Mesenchymal stem cell (in vitro differentiated cells and primary cell): ENCODE measurements at regions not wholly inside any gene's neighbourhood (a gene's known extent, or its start where the extent isn't known, plus 50 kb on each side); places are given as distances from the start of the nearest gene placed in this dataset.

Source experiments
- DNase-seq: peaks from one replicate; pipeline ENCODE4 v3.0.0-alpha.2; 2013
- H2AFZ ChIP-seq: one replicate; pipeline ENCODE4 v1.6.1; 2013; ENCODE audit warnings: low read depth, mild to moderate bottlenecking, control low read depth, inconsistent platforms, low read length, moderate library complexity
- H2AK5ac ChIP-seq: 2 replicates; pipeline ENCODE4 v1.6.1; 2013; ENCODE audit warnings: low read length, moderate library complexity, mild to moderate bottlenecking, inconsistent platforms; ENCODE audit not compliant: severe bottlenecking
- H2BK120ac ChIP-seq: one replicate; pipeline ENCODE4 v1.6.1; 2013; ENCODE audit warnings: low read depth, mild to moderate bottlenecking, inconsistent platforms, low read length, moderate library complexity
- H2BK12ac ChIP-seq, 2 experiments: one replicate each; pipeline ENCODE4 v1.6.1; 2013; ENCODE audit warnings: inconsistent platforms in 2 of 2, low read length in 2 of 2, mild to moderate bottlenecking in 2 of 2, moderate library complexity in 2 of 2, control low read depth in 1 of 2
- H2BK15ac ChIP-seq: one replicate; pipeline ENCODE4 v1.6.1; 2013; ENCODE audit warnings: mild to moderate bottlenecking, low read depth, inconsistent platforms; ENCODE audit not compliant: poor library complexity, severe bottlenecking
- H2BK5ac ChIP-seq: 2 replicates; pipeline ENCODE4 v1.6.1; 2013; ENCODE audit warnings: low read depth, mild to moderate bottlenecking, low read length, control low read depth, inconsistent platforms; ENCODE audit not compliant: poor library complexity, severe bottlenecking
- H3K14ac ChIP-seq, 2 experiments: one replicate each; pipeline ENCODE4 v1.6.1; 2013; ENCODE audit warnings: inconsistent platforms in 2 of 2, low read length in 2 of 2, control low read depth in 1 of 2, mild to moderate bottlenecking in 1 of 2, moderate library complexity in 1 of 2
- H3K18ac ChIP-seq, 2 experiments: one replicate each; pipeline ENCODE4 v1.6.1; 2013; ENCODE audit warnings: inconsistent platforms in 2 of 2, low read length in 2 of 2, control low read depth in 1 of 2, low read depth in 1 of 2, mild to moderate bottlenecking in 1 of 2
- H3K23ac ChIP-seq, 2 experiments: one replicate each; pipeline ENCODE4 v1.6.1; 2013; ENCODE audit warnings: inconsistent platforms in 2 of 2, low read length in 2 of 2, mild to moderate bottlenecking in 2 of 2, moderate library complexity in 2 of 2, control low read depth in 1 of 2
- H3K27ac ChIP-seq: 2 replicates; pipeline ENCODE4 v1.5.1; 2013; ENCODE audit warnings: mild to moderate bottlenecking, moderate library complexity, low read length, control low read depth, inconsistent platforms; ENCODE audit not compliant: poor library complexity, severe bottlenecking
- H3K27me3 ChIP-seq, 2 experiments: 2 replicates each; pipeline versions ENCODE4 v1.6.1 to v1.7.0; 2013; ENCODE audit warnings: low read length in 2 of 2, mild to moderate bottlenecking in 2 of 2, moderate library complexity in 2 of 2, control low read depth in 1 of 2, inconsistent platforms in 1 of 2; ENCODE audit not compliant: control insufficient read depth in 1 of 2, insufficient read depth in 1 of 2
- H3K36me3 ChIP-seq, 2 experiments: 2 replicates each; pipeline versions ENCODE4 v1.6.1 to v1.7.0; 2013; ENCODE audit warnings: low read length in 2 of 2, control low read depth in 1 of 2, inconsistent platforms in 1 of 2, low read depth in 1 of 2, mild to moderate bottlenecking in 1 of 2; ENCODE audit not compliant: insufficient read depth in 2 of 2, control insufficient read depth in 1 of 2
- H3K4ac ChIP-seq, 2 experiments: one replicate each; pipeline ENCODE4 v1.6.1; 2013; ENCODE audit warnings: inconsistent platforms in 2 of 2, low read length in 2 of 2, mild to moderate bottlenecking in 2 of 2, moderate library complexity in 2 of 2, control low read depth in 1 of 2, low read depth in 1 of 2
- H3K4me1 ChIP-seq: 2 replicates; pipeline ENCODE4 v1.6.1; 2013; ENCODE audit warnings: low read depth, low read length, control low read depth; ENCODE audit not compliant: control insufficient read depth, insufficient read depth
- H3K4me2 ChIP-seq: 2 replicates; pipeline ENCODE4 v1.6.1; 2013; ENCODE audit warnings: low read length, mild to moderate bottlenecking, inconsistent platforms; ENCODE audit not compliant: poor library complexity, severe bottlenecking
- H3K4me3 ChIP-seq, 2 experiments: 2 replicates each; pipeline versions ENCODE4 v1.5.1 to v1.7.0; 2013; ENCODE audit warnings: low read length in 2 of 2, mild to moderate bottlenecking in 2 of 2, control low read depth in 1 of 2, low read depth in 1 of 2; ENCODE audit not compliant: insufficient read depth in 1 of 2
- H3K79me1 ChIP-seq: replicated peaks from 2 replicates; pipeline ENCODE4 v1.6.1; 2013; ENCODE audit warnings: mild to moderate bottlenecking, control low read depth, low read length, inconsistent platforms; ENCODE audit not compliant: poor library complexity, severe bottlenecking
- H3K9ac ChIP-seq: 2 replicates; pipeline ENCODE4 v1.7.0; 2013; ENCODE audit warnings: mild to moderate bottlenecking, low read length, moderate library complexity
- H3K9me3 ChIP-seq: 2 replicates; pipeline ENCODE4 v1.7.0; 2013; ENCODE audit warnings: mild to moderate bottlenecking, low read length; ENCODE audit not compliant: control insufficient read depth
- H4K8ac ChIP-seq: one replicate; pipeline ENCODE4 v1.6.1; 2013; ENCODE audit warnings: inconsistent platforms, mild to moderate bottlenecking, low read length, moderate library complexity
- H4K91ac ChIP-seq: one replicate; pipeline ENCODE4 v1.6.1; 2013; ENCODE audit warnings: mild to moderate bottlenecking, low read length, inconsistent platforms
- WGBS: methylation state at CpG from one replicate; pipeline ENCODE4 v1.1.7; 2013; ENCODE audit warnings: mixed read lengths; 5-methylcytosine and 5-hydroxymethylcytosine counted together

DNA sequence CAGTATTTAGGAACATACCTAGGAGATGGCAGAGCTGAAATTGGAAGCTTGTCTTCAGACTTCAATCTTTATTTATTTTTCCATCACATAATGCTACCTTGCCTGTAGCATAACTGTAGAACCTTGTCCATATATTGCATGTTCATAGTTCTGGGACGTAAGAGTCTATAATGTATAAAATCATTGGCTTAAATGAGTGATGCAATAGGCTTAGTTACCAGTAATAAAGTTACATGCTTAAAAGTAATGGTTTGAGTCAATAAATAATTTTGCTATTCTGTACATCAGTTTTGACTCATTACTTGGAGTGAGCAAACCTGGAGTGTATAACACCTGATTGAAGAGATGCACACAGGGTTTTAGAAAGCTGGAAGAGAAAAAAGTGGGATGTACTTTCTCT lies 229.3 kb downstream of the CDCA7 start:
- Histone ChIP-seq H2BK5ac (no peak overlapping the region), H3K36me3 (no peaks in the 10 kb centered on the region), H2BK15ac (no peak overlapping the region), H2BK12ac (no peak overlapping the region), H3K4ac (no peak overlapping the region), H4K8ac (no peak overlapping the region), H3K4me1 (peaks cover 1% of the 10 kb centered on the region), H3K18ac (no peak overlapping the region), H3K4me2 (no peak overlapping the region), H3K14ac (no peak overlapping the region), H3K23ac (no peak overlapping the region), H2AK5ac (no peak overlapping the region), H3K27ac (no peak overlapping the region), H3K4me3 (no peak overlapping the region), H4K91ac (no peak overlapping the region), H3K9me3 (no peaks in the 10 kb centered on the region), H3K79me1 (no peaks in the 10 kb centered on the region), H2BK120ac (no peak overlapping the region), H2AFZ (no peak overlapping the region), H3K27me3 (no peaks in the 10 kb centered on the region), H3K9ac (no peak overlapping the region)
- WGBS, result 89% methylated on average over 1 of the region's 1 CpG
- no peak for DNase-seq

DNA sequence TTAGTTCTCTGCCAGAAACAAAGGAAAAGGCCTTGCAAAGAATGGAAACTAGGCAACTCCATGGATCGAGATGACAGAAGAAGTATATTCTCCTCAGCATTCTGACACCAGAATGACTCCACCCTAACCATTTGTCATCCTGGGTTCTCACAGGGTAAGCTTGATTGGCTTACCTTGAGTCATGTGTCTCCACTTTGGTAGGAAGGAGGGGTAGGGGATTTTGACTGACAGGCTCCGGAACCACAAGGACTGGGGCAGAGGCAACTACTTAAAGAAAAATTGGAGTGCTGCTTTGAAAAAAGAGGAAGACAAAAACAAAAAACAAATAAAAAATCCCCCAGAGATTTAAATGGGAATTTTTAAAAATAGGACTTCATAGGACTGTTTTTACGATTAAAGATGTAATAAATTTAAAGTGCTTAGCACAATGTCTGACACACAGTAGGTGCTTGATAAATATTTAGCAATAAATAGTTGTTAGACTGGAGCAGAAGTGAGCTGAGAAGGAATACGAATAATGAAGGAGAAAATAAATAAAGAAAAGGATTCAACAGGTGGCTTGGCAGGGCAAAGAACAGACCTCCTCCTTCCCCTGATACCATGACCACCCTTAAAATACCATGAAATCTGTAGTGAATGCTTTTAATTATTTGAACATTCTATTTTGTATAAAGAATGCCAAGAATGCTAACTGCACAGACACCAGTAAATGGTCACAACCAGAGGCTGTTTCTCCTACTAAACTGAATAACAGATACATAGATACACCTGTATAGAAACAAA lies 230.2 kb downstream of the CDCA7 start:
- Histone ChIP-seq H3K14ac (no peak overlapping the region), H3K79me1 (no peaks in the 10 kb centered on the region), H3K4me1 (peaks cover 3% of the 10 kb centered on the region), H2BK12ac (no peak overlapping the region), H3K27ac (no peak overlapping the region), H3K36me3 (no peaks in the 10 kb centered on the region), H2BK120ac (no peak overlapping the region), H4K91ac (no peak overlapping the region), H3K4me2 (no peak overlapping the region), H3K9ac (no peak overlapping the region), H3K4me3 (no peak overlapping the region), H2AK5ac (no peak overlapping the region), H2AFZ (no peak overlapping the region), H3K18ac (no peak overlapping the region), H2BK5ac (no peak overlapping the region), H2BK15ac (no peak overlapping the region), H3K23ac (no peak overlapping the region), H3K9me3 (no peaks in the 10 kb centered on the region), H3K27me3 (no peaks in the 10 kb centered on the region), H3K4ac (no peak overlapping the region), H4K8ac (no peak overlapping the region)
- no peak for DNase-seq
- 93% methylated on average over 3 of the region's 4 CpGs for WGBS

DNA sequence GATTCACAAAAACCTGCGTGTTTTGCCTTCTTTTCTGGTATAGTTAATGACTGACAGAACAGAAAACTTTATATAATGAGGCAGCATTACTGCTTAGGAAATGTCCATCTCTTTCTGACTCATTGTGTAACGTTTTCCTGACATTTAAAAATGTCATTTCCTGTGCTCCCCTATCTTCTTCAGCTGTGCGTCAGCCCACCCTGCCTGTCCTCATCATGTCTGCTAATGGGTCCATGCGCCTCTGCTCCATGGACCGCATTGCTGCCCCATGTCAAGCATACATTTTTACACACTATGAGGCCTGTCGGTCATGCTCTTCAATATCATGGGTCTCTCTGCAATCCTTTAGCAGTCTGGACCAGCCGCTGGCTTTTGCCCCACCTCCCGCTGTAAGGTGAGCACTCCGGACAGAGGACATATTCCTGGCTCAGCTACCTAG lies 234.3 kb downstream of the CDCA7 start:
- H3K9me3 ChIP-seq, result peaks cover 16% of the 10 kb centered on the region
- no peaks in the 10 kb centered on the region for H3K36me3 ChIP-seq
- DNase-seq, result no peak
- H4K8ac ChIP-seq, result no peak overlapping the region
- H3K4me2 ChIP-seq, result no peak overlapping the region
- H2BK120ac ChIP-seq, result no peak overlapping the region
- peak overlapping the region; percentile 3 for H2AK5ac ChIP-seq
- peak overlapping the region; percentile 36 for H2BK5ac ChIP-seq
- H3K4ac ChIP-seq, result no peak overlapping the region
- H3K79me1 ChIP-seq, result no peaks in the 10 kb centered on the region
- no peak overlapping the region for H3K18ac ChIP-seq
- no peak overlapping the region for H2BK15ac ChIP-seq
- H3K4me3 ChIP-seq, result no peak overlapping the region
- H3K23ac ChIP-seq, result no peak overlapping the region
- no peak overlapping the region for H2BK12ac ChIP-seq
- WGBS, result 78% methylated on average over 9 of the region's 9 CpGs
- no peaks in the 10 kb centered on the region for H3K27me3 ChIP-seq
- no peak overlapping the region for H4K91ac ChIP-seq
- peak overlapping the region; percentile 86 for H3K27ac ChIP-seq
- H3K14ac ChIP-seq, result no peak overlapping the region
- H3K4me1 ChIP-seq, result peaks cover 6% of the 10 kb centered on the region
- H3K9ac ChIP-seq, result no peak overlapping the region
- H2AFZ ChIP-seq, result no peak overlapping the region

- H3K4me1 ChIP-seq, result peaks cover 6% of the 10 kb centered on the region
- H2BK120ac ChIP-seq, result no peak overlapping the region
- no peak overlapping the region for H3K23ac ChIP-seq
- no peak overlapping the region for H3K4ac ChIP-seq
- peak overlapping the region in 1 of 2 experiments; percentile 32 for H3K4me3 ChIP-seq
- no peak overlapping the region for H2BK12ac ChIP-seq
- no peak overlapping the region for H4K91ac ChIP-seq
- H3K14ac ChIP-seq, result no peak overlapping the region
- H2BK15ac ChIP-seq, result no peak overlapping the region
- WGBS, result 85% methylated on average over 2 of the region's 3 CpGs
- peak overlapping the region; percentile 11 for H2BK5ac ChIP-seq
- DNase-seq, result no peak
- H3K18ac ChIP-seq, result no peak overlapping the region
- H3K27me3 ChIP-seq, result no peaks in the 10 kb centered on the region
- no peaks in the 10 kb centered on the region for H3K79me1 ChIP-seq
- no peak overlapping the region for H3K4me2 ChIP-seq
- peak overlapping the region; percentile 26 for H3K9ac ChIP-seq
- H3K9me3 ChIP-seq, result peaks cover 16% of the 10 kb centered on the region
- H4K8ac ChIP-seq, result no peak overlapping the region
- no peaks in the 10 kb centered on the region for H3K36me3 ChIP-seq
- H2AFZ ChIP-seq, result no peak overlapping the region
- H2AK5ac ChIP-seq, result peak overlapping the region; percentile 14
- H3K27ac ChIP-seq, result peak overlapping the region; percentile 75
These were observed 235.1 kb downstream of the CDCA7 start for GRCh38 chr2:173589604-173590275.
